ENCODE measurements at regions not wholly inside any gene's neighbourhood (a gene's known extent, or its start where the extent isn't known, plus 50 kb on each side); places are given as distances from the start of the nearest gene placed in this dataset.

- Mint-ChIP-seq H3K36me3 (no peaks in the 10 kb centered on the region), H3K9me3 (peaks cover 0 to 10% (median 5%) of the 10 kb centered on the region in 8 donors), H3K27me3 (no peaks in the 10 kb centered on the region), H3K4me1 (no peaks in the 10 kb centered on the region), H3K4me3 (no peak overlapping the region), H3K27ac (no peak overlapping the region)
- no peak overlapping the region for H3K27ac ChIP-seq (ENCODE audit: low read depth, low read length)
- H3K4me3 ChIP-seq (ENCODE audit: low read length in 2 of 2), result no peak overlapping the region
- ChIA-PET POLR2A (ENCODE audit: partially characterized antibody) (no interaction called here), CTCF (ENCODE audit: partially characterized antibody) (interaction anchor here (0.7 kb wide), 1 partner anchor 13 kb away, joined by 3 read pairs; no protein-coding TSS in a partner anchor)
- H3K9me3 ChIP-seq (ENCODE audit: control insufficient read depth in 1 of 2, low read length in 2 of 2), result no peaks in the 10 kb centered on the region
- H3K36me3 ChIP-seq (ENCODE audit: insufficient read depth, low read length), result no peaks in the 10 kb centered on the region
- intact Hi-C loops (cut with micrococcal nuclease), result no loop called here
- DNase-seq, result no peak
- H3K4me1 ChIP-seq (ENCODE audit: insufficient read depth, low read length), result no peaks in the 10 kb centered on the region
- no peaks in the 10 kb centered on the region for H3K27me3 ChIP-seq (ENCODE audit: insufficient read depth, low read length)
Observed at GRCh38 chr21:24093032-24093431, 1514.2 kb downstream of the MRPL39 start.

- Mint-ChIP-seq H3K27me3 (no peaks in the 10 kb centered on the region), H3K4me3 (no peak overlapping the region), H3K9me3 (peaks cover 0 to 16% (median 3%) of the 10 kb centered on the region in 8 donors), H3K27ac (no peak overlapping the region), H3K4me1 (no peaks in the 10 kb centered on the region), H3K36me3 (no peaks in the 10 kb centered on the region)
- Histone ChIP-seq H3K4me1 (ENCODE audit: insufficient read depth, low read length) (no peaks in the 10 kb centered on the region), H3K27ac (ENCODE audit: low read depth, low read length) (no peak overlapping the region), H3K9me3 (ENCODE audit: control insufficient read depth in 1 of 2, low read length in 2 of 2) (no peaks in the 10 kb centered on the region), H3K4me3 (ENCODE audit: low read length in 2 of 2) (no peak overlapping the region), H3K36me3 (ENCODE audit: insufficient read depth, low read length) (no peaks in the 10 kb centered on the region), H3K27me3 (ENCODE audit: insufficient read depth, low read length) (no peaks in the 10 kb centered on the region)
- ChIA-PET POLR2A (ENCODE audit: partially characterized antibody) (no interaction called here), CTCF (ENCODE audit: partially characterized antibody) (no interaction called here)
- intact Hi-C loops (cut with micrococcal nuclease), result no loop called here
- no peak for DNase-seq
Observed at GRCh38 chr21:24076179-24076578, 1531.1 kb downstream of the MRPL39 start.

- Histone ChIP-seq H3K4me1 (ENCODE audit: insufficient read depth, low read length) (no peaks in the 10 kb centered on the region), H3K36me3 (ENCODE audit: insufficient read depth, low read length) (no peaks in the 10 kb centered on the region), H3K9me3 (ENCODE audit: control insufficient read depth in 1 of 2, low read length in 2 of 2) (no peaks in the 10 kb centered on the region), H3K4me3 (ENCODE audit: low read length in 2 of 2) (no peak overlapping the region), H3K27ac (ENCODE audit: low read depth, low read length) (no peak overlapping the region), H3K27me3 (ENCODE audit: insufficient read depth, low read length) (no peaks in the 10 kb centered on the region)
- Mint-ChIP-seq H3K4me3 (no peak overlapping the region), H3K27ac (no peak overlapping the region), H3K27me3 (no peaks in the 10 kb centered on the region), H3K9me3 (peaks cover 0 to 2% (median 0%) of the 10 kb centered on the region in 8 donors), H3K36me3 (no peaks in the 10 kb centered on the region), H3K4me1 (no peaks in the 10 kb centered on the region)
- POLR2A ChIA-PET (ENCODE audit: partially characterized antibody), result no interaction called here
- DNase-seq, result no peak
- CTCF ChIA-PET (ENCODE audit: partially characterized antibody), result no interaction called here
- intact Hi-C loops (cut with micrococcal nuclease), result no loop called here
Observed at GRCh38 chr21:24055696-24056095, 1551.6 kb downstream of the MRPL39 start.

GRCh38 chr21:24050231-24050630, 1557.0 kb downstream of the MRPL39 start:
- H3K4me3 Mint-ChIP-seq, result no peak overlapping the region
- H3K36me3 Mint-ChIP-seq, result no peaks in the 10 kb centered on the region
- intact Hi-C loops (cut with micrococcal nuclease), result no loop called here
- H3K27me3 ChIP-seq (ENCODE audit: insufficient read depth, low read length), result no peaks in the 10 kb centered on the region
- no peaks in the 10 kb centered on the region for H3K27me3 Mint-ChIP-seq
- H3K4me1 Mint-ChIP-seq, result peaks cover 0 to 4% (median 3%) of the 10 kb centered on the region in 4 donors
- no peak overlapping the region for H3K27ac Mint-ChIP-seq
- no peaks in the 10 kb centered on the region for H3K9me3 ChIP-seq (ENCODE audit: control insufficient read depth in 1 of 2, low read length in 2 of 2)
- DNase-seq, result no peak
- no peak overlapping the region for H3K4me3 ChIP-seq (ENCODE audit: low read length in 2 of 2)
- H3K4me1 ChIP-seq (ENCODE audit: insufficient read depth, low read length), result no peaks in the 10 kb centered on the region
- ChIA-PET POLR2A (ENCODE audit: partially characterized antibody) (no interaction called here), CTCF (ENCODE audit: partially characterized antibody) (interaction anchor here (1.7 kb wide), 1 partner anchor 11 kb away, joined by 4 read pairs; no protein-coding TSS in a partner anchor)
- H3K27ac ChIP-seq (ENCODE audit: low read depth, low read length), result no peak overlapping the region
- no peaks in the 10 kb centered on the region for H3K36me3 ChIP-seq (ENCODE audit: insufficient read depth, low read length)
- peaks cover 0 to 2% (median 0%) of the 10 kb centered on the region in 8 donors for H3K9me3 Mint-ChIP-seq

- Histone ChIP-seq H3K4me3 (ENCODE audit: low read length in 2 of 2) (no peak overlapping the region), H3K36me3 (ENCODE audit: insufficient read depth, low read length) (no peaks in the 10 kb centered on the region), H3K27ac (ENCODE audit: low read depth, low read length) (no peak overlapping the region), H3K27me3 (ENCODE audit: insufficient read depth, low read length) (no peaks in the 10 kb centered on the region), H3K9me3 (ENCODE audit: control insufficient read depth in 1 of 2, low read length in 2 of 2) (no peaks in the 10 kb centered on the region), H3K4me1 (ENCODE audit: insufficient read depth, low read length) (no peaks in the 10 kb centered on the region)
- H3K4me1 Mint-ChIP-seq, result peaks cover 0 to 4% (median 3%) of the 10 kb centered on the region in 4 donors
- ChIA-PET POLR2A (ENCODE audit: partially characterized antibody) (no interaction called here), CTCF (ENCODE audit: partially characterized antibody) (no interaction called here)
- H3K36me3 Mint-ChIP-seq, result no peaks in the 10 kb centered on the region
- H3K4me3 Mint-ChIP-seq, result peak overlapping the region in 1 of 8 donors; percentile 1
- H3K27ac Mint-ChIP-seq, result no peak overlapping the region
- intact Hi-C loops (cut with micrococcal nuclease), result loop anchor here (5.0 kb wide), 1 partner anchor 195 kb away; no protein-coding TSS in a partner anchor
- no peak for DNase-seq
- H3K9me3 Mint-ChIP-seq, result no peaks in the 10 kb centered on the region
- H3K27me3 Mint-ChIP-seq, result no peaks in the 10 kb centered on the region
Observed at GRCh38 chr21:24046829-24047443, 1560.3 kb downstream of the MRPL39 start.

- no peaks in the 10 kb centered on the region for H3K4me1 ChIP-seq (ENCODE audit: insufficient read depth, low read length)
- peak in 1 of 5 donors; percentile 12 for DNase-seq
- H3K27me3 Mint-ChIP-seq, result no peaks in the 10 kb centered on the region
- H3K36me3 Mint-ChIP-seq, result no peaks in the 10 kb centered on the region
- intact Hi-C loops (cut with micrococcal nuclease), result loop anchor here (5.0 kb wide), 1 partner anchor 193 kb away; no protein-coding TSS in a partner anchor
- no peaks in the 10 kb centered on the region for H3K9me3 Mint-ChIP-seq
- H3K4me3 ChIP-seq (ENCODE audit: low read length in 2 of 2), result no peak overlapping the region
- POLR2A ChIA-PET (ENCODE audit: partially characterized antibody), result no interaction called here
- H3K9me3 ChIP-seq (ENCODE audit: control insufficient read depth in 1 of 2, low read length in 2 of 2), result no peaks in the 10 kb centered on the region
- H3K4me3 Mint-ChIP-seq, result no peak overlapping the region
- H3K27me3 ChIP-seq (ENCODE audit: insufficient read depth, low read length), result no peaks in the 10 kb centered on the region
- H3K27ac ChIP-seq (ENCODE audit: low read depth, low read length), result no peak overlapping the region
- H3K36me3 ChIP-seq (ENCODE audit: insufficient read depth, low read length), result no peaks in the 10 kb centered on the region
- no peak overlapping the region for H3K27ac Mint-ChIP-seq
- H3K4me1 Mint-ChIP-seq, result peaks cover 0 to 4% (median 3%) of the 10 kb centered on the region in 4 donors
- CTCF ChIA-PET (ENCODE audit: partially characterized antibody), result interaction anchor here (0.6 to 1.4 kb wide), 2 partner anchors 192 to 321 kb away, joined by 4 to 7 read pairs; no protein-coding TSS in a partner anchor
Observed at GRCh38 chr21:24045775-24046215, 1561.5 kb downstream of the MRPL39 start.

- no peaks in the 10 kb centered on the region for H3K9me3 ChIP-seq (ENCODE audit: control insufficient read depth in 1 of 2, low read length in 2 of 2)
- H3K27me3 ChIP-seq (ENCODE audit: insufficient read depth, low read length), result no peaks in the 10 kb centered on the region
- no peak overlapping the region for H3K4me3 ChIP-seq (ENCODE audit: low read length in 2 of 2)
- Mint-ChIP-seq H3K27ac (no peak overlapping the region), H3K4me1 (peaks cover 0 to 4% (median 3%) of the 10 kb centered on the region in 4 donors), H3K4me3 (no peak overlapping the region), H3K9me3 (peaks cover 0 to 2% (median 0%) of the 10 kb centered on the region in 8 donors), H3K27me3 (no peaks in the 10 kb centered on the region), H3K36me3 (no peaks in the 10 kb centered on the region)
- no peak overlapping the region for H3K27ac ChIP-seq (ENCODE audit: low read depth, low read length)
- no peaks in the 10 kb centered on the region for H3K36me3 ChIP-seq (ENCODE audit: insufficient read depth, low read length)
- POLR2A ChIA-PET (ENCODE audit: partially characterized antibody), result no interaction called here
- intact Hi-C loops (cut with micrococcal nuclease), result loop anchor here (5.0 kb wide), 1 partner anchor 193 kb away; no protein-coding TSS in a partner anchor
- no peaks in the 10 kb centered on the region for H3K4me1 ChIP-seq (ENCODE audit: insufficient read depth, low read length)
- DNase-seq, result no peak
- CTCF ChIA-PET (ENCODE audit: partially characterized antibody), result interaction anchor here (0.6 to 1.4 kb wide), 2 partner anchors 192 to 322 kb away, joined by 4 to 7 read pairs; no protein-coding TSS in a partner anchor
Observed at GRCh38 chr21:24045373-24045772, 1561.9 kb downstream of the MRPL39 start.

All from CD4-positive, alpha-beta memory T cell (primary cell).